ENCODE measurements at regions not wholly inside any gene's neighbourhood (a gene's known extent, or its start where the extent isn't known, plus 50 kb on each side); places are given as distances from the start of the nearest gene placed in this dataset.

DNA sequence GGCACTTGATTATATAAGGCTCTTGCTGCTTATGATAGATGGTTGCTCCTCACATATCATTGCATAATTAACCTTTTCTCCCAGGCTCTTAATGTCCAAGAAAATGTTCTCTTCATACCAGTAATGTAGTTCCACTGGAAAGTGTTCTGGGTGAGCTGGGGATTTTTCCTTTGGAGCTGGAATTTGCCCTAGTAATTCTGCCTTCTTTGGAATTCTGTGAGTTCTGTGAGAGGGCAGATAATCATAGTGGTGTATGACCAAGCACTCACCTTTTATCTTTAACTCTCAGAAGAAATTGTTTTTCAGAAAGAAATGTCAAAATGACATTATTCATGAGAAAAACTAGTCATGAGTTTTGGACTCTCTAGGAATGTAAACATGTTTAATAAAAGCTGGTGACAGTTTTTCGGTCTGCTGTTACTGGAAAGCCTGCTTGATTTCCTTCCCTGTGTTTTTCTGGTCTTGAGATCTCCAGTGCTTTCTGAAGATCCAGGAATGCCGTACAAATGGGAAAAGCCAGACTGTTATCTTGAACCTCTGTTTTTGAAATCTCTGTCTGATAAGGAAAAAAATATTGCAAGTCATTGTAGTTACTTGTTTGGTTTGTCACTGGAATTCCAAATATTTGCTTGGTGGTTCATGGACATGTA lies 148.3 kb upstream of the PRPS1L1 start:
- no peaks in the 10 kb centered on the region for H3F3A ChIP-seq (replicated peaks; ENCODE audit: low read depth)
- Mint-ChIP-seq H3K4me3 (no peak overlapping the region), H3K9me3 (no peaks in the 10 kb centered on the region; the same call in 2 of the 3 replicates), H3K27ac (peak overlapping the region; percentile 74), H3K4me1 (no peaks in the 10 kb centered on the region; the same call in 2 of the 3 replicates), H3K36me3 (ENCODE audit: low read depth) (no peaks in the 10 kb centered on the region), H3K27me3 (ENCODE audit: insufficient read depth, low read depth, poor library complexity) (no peaks in the 10 kb centered on the region)
- TF ChIP-seq NANOG (IDR thresholded peaks at IDR 0.05; ENCODE audit: borderline replicate concordance) = no peak
- no peak overlapping the region for H3K4me3 ChIP-seq
- no peaks in the 10 kb centered on the region for H3K9me2 ChIP-seq (ENCODE audit: insufficient read depth)
- no peaks in the 10 kb centered on the region for H3K4me1 ChIP-seq (ENCODE audit: insufficient read depth)
- no peaks in the 10 kb centered on the region for H3K36me3 ChIP-seq (ENCODE audit: insufficient read depth)
- no peak for DNase-seq (ENCODE audit: low spot score)
- H4K20me1 ChIP-seq (replicated peaks; ENCODE audit: insufficient read depth) = no peaks in the 10 kb centered on the region
- no peak overlapping the region for H3K4me2 ChIP-seq
- H3K27ac ChIP-seq (ENCODE audit: low read depth) = no peak overlapping the region
- ATAC-seq = no peak
- no peaks in the 10 kb centered on the region for H3K79me2 ChIP-seq (replicated peaks; ENCODE audit: insufficient read depth)
- H2AFZ ChIP-seq = no peak overlapping the region
- H3K27me3 ChIP-seq (ENCODE audit: insufficient read depth) = no peaks in the 10 kb centered on the region

DNA sequence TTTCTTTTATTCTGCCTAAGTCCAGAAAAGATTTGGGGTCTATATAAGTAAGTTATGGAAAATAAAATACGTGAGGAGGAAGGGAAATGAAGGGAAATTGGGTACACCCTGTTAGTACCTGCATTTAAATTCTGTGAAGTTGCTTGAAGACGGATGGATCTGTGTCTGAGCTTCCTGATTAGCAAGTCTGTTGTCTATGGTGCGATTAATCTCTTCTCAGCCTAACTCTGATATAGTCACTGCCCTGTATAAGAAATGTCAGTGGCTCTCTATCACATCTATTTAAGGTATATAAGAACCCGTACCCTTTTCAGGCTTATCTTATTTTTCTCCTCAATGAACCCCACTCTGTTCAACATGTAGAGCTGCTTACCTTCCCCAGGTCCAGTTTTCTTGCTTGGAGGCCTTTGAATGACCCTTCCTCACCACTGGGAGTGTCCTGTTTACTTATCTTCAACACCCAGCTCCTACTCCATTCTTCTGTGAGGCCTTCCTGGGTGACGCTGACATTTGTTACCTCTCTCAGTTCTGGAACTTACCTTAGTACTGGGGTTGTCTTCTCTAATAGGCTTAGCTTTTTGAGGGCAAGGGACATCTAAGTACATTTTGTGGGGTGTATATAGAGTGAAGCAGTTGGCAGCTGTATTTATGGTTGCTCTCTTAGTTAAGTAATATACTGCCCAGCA lies 149.6 kb upstream of the PRPS1L1 start:
- no peaks in the 10 kb centered on the region for H3K27me3 ChIP-seq (ENCODE audit: insufficient read depth)
- no peak overlapping the region for H2AFZ ChIP-seq
- DNase-seq (ENCODE audit: low spot score) (no peak), ATAC-seq (no peak)
- no peaks in the 10 kb centered on the region for H3K4me1 ChIP-seq (ENCODE audit: insufficient read depth)
- H3K4me2 ChIP-seq = no peak overlapping the region
- H3K27ac ChIP-seq (ENCODE audit: low read depth) = 0 out of 2 replicates have a peak overlapping the region, but pooled peaks have one; percentile 6
- no peaks in the 10 kb centered on the region for H3K9me2 ChIP-seq (ENCODE audit: insufficient read depth)
- H3K36me3 ChIP-seq (ENCODE audit: insufficient read depth) = no peaks in the 10 kb centered on the region
- H3K4me3 Mint-ChIP-seq = no peak overlapping the region
- no peaks in the 10 kb centered on the region for H3K27me3 Mint-ChIP-seq (ENCODE audit: insufficient read depth, low read depth, poor library complexity)
- no peak overlapping the region for H3K27ac Mint-ChIP-seq
- no peaks in the 10 kb centered on the region; the same call in 2 of the 3 replicates for H3K4me1 Mint-ChIP-seq
- H3K36me3 Mint-ChIP-seq (ENCODE audit: low read depth) = no peaks in the 10 kb centered on the region
- H3K79me2 ChIP-seq (replicated peaks; ENCODE audit: insufficient read depth) = no peaks in the 10 kb centered on the region
- H3K9me3 Mint-ChIP-seq = no peaks in the 10 kb centered on the region; the same call in 2 of the 3 replicates
- no peak overlapping the region for H3K4me3 ChIP-seq
- H4K20me1 ChIP-seq (replicated peaks; ENCODE audit: insufficient read depth) = no peaks in the 10 kb centered on the region
- H3F3A ChIP-seq (replicated peaks; ENCODE audit: low read depth) = no peaks in the 10 kb centered on the region
- no peak for TF ChIP-seq STAT1 (IDR thresholded peaks at IDR 0.05; ENCODE audit: unreplicated experiment)
- no peak for TF ChIP-seq EZH2 (IDR thresholded peaks at IDR 0.05; ENCODE audit: low read depth, unreplicated experiment)
- no peak for TF ChIP-seq ZNF114 (CRISPR knock-in tag; IDR thresholded peaks at IDR 0.05)
- TF ChIP-seq, protein P1, sequence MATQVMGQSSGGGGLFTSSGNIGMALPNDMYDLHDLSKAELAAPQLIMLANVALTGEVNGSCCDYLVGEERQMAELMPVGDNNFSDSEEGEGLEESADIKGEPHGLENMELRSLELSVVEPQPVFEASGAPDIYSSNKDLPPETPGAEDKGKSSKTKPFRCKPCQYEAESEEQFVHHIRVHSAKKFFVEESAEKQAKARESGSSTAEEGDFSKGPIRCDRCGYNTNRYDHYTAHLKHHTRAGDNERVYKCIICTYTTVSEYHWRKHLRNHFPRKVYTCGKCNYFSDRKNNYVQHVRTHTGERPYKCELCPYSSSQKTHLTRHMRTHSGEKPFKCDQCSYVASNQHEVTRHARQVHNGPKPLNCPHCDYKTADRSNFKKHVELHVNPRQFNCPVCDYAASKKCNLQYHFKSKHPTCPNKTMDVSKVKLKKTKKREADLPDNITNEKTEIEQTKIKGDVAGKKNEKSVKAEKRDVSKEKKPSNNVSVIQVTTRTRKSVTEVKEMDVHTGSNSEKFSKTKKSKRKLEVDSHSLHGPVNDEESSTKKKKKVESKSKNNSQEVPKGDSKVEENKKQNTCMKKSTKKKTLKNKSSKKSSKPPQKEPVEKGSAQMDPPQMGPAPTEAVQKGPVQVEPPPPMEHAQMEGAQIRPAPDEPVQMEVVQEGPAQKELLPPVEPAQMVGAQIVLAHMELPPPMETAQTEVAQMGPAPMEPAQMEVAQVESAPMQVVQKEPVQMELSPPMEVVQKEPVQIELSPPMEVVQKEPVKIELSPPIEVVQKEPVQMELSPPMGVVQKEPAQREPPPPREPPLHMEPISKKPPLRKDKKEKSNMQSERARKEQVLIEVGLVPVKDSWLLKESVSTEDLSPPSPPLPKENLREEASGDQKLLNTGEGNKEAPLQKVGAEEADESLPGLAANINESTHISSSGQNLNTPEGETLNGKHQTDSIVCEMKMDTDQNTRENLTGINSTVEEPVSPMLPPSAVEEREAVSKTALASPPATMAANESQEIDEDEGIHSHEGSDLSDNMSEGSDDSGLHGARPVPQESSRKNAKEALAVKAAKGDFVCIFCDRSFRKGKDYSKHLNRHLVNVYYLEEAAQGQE (IDR thresholded peaks at IDR 0.05; ENCODE audit: unreplicated experiment) = no peak
- no peak for TF ChIP-seq POLR2AphosphoS5 (IDR thresholded peaks at IDR 0.05; ENCODE audit: low read depth)
- no peak for TF ChIP-seq NANOG (IDR thresholded peaks at IDR 0.05; ENCODE audit: borderline replicate concordance)
- TF ChIP-seq, protein P2, sequence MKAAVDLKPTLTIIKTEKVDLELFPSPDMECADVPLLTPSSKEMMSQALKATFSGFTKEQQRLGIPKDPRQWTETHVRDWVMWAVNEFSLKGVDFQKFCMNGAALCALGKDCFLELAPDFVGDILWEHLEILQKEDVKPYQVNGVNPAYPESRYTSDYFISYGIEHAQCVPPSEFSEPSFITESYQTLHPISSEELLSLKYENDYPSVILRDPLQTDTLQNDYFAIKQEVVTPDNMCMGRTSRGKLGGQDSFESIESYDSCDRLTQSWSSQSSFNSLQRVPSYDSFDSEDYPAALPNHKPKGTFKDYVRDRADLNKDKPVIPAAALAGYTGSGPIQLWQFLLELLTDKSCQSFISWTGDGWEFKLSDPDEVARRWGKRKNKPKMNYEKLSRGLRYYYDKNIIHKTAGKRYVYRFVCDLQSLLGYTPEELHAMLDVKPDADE (IDR thresholded peaks at IDR 0.05) = no peak
- TF ChIP-seq ZNF331 (CRISPR knock-in tag; IDR thresholded peaks at IDR 0.05; ENCODE audit: low read depth) = no peak
- no peak for TF ChIP-seq EZH2phosphoT487 (IDR thresholded peaks at IDR 0.05; ENCODE audit: unreplicated experiment)
- TF ChIP-seq, protein P3, sequence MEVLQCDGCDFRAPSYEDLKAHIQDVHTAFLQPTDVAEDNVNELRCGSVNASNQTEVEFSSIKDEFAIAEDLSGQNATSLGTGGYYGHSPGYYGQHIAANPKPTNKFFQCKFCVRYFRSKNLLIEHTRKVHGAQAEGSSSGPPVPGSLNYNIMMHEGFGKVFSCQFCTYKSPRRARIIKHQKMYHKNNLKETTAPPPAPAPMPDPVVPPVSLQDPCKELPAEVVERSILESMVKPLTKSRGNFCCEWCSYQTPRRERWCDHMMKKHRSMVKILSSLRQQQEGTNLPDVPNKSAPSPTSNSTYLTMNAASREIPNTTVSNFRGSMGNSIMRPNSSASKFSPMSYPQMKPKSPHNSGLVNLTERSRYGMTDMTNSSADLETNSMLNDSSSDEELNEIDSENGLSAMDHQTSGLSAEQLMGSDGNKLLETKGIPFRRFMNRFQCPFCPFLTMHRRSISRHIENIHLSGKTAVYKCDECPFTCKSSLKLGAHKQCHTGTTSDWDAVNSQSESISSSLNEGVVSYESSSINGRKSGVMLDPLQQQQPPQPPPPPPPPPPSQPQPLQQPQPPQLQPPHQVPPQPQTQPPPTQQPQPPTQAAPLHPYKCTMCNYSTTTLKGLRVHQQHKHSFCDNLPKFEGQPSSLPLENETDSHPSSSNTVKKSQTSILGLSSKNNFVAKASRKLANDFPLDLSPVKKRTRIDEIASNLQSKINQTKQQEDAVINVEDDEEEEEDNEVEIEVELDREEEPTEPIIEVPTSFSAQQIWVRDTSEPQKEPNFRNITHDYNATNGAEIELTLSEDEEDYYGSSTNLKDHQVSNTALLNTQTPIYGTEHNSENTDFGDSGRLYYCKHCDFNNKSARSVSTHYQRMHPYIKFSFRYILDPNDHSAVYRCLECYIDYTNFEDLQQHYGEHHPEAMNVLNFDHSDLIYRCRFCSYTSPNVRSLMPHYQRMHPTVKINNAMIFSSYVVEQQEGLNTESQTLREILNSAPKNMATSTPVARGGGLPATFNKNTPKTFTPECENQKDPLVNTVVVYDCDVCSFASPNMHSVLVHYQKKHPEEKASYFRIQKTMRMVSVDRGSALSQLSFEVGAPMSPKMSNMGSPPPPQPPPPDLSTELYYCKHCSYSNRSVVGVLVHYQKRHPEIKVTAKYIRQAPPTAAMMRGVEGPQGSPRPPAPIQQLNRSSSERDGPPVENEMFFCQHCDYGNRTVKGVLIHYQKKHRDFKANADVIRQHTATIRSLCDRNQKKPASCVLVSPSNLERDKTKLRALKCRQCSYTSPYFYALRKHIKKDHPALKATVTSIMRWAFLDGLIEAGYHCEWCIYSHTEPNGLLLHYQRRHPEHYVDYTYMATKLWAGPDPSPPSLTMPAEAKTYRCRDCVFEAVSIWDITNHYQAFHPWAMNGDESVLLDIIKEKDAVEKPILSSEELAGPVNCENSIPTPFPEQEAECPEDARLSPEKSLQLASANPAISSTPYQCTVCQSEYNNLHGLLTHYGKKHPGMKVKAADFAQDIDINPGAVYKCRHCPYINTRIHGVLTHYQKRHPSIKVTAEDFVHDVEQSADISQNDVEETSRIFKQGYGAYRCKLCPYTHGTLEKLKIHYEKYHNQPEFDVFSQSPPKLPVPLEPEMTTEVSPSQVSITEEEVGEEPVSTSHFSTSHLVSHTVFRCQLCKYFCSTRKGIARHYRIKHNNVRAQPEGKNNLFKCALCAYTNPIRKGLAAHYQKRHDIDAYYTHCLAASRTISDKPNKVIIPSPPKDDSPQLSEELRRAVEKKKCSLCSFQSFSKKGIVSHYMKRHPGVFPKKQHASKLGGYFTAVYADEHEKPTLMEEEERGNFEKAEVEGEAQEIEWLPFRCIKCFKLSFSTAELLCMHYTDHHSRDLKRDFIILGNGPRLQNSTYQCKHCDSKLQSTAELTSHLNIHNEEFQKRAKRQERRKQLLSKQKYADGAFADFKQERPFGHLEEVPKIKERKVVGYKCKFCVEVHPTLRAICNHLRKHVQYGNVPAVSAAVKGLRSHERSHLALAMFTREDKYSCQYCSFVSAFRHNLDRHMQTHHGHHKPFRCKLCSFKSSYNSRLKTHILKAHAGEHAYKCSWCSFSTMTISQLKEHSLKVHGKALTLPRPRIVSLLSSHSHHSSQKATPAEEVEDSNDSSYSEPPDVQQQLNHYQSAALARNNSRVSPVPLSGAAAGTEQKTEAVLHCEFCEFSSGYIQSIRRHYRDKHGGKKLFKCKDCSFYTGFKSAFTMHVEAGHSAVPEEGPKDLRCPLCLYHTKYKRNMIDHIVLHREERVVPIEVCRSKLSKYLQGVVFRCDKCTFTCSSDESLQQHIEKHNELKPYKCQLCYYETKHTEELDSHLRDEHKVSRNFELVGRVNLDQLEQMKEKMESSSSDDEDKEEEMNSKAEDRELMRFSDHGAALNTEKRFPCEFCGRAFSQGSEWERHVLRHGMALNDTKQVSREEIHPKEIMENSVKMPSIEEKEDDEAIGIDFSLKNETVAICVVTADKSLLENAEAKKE (CRISPR knock-in tag; IDR thresholded peaks at IDR 0.05) = no peak

Data from GM23338 (cell line).